Amniotic epithelial cell (primary cell): ENCODE measurements at regions not wholly inside any gene's neighbourhood (a gene's known extent, or its start where the extent isn't known, plus 50 kb on each side); places are given as distances from the start of the nearest gene placed in this dataset.
"Not testable (repeated sequence)": the region's sequence is repeated elsewhere in the genome, so short reads cannot be mapped to it uniquely, and the experiment has no call there.

Experiments
- DNase-seq: peaks from one replicate; pipeline ENCODE4 v3.0.0-alpha.2; 2010; ENCODE audit warnings: low read depth

- DNase-seq = no peak
Measured at GRCh38 chr5:2894316-2894715, 142.8 kb upstream of the IRX2 start.

GRCh38 chr5:2892466-2893000 lies 141.1 kb upstream of the IRX2 start:
- no peak for DNase-seq

DNA sequence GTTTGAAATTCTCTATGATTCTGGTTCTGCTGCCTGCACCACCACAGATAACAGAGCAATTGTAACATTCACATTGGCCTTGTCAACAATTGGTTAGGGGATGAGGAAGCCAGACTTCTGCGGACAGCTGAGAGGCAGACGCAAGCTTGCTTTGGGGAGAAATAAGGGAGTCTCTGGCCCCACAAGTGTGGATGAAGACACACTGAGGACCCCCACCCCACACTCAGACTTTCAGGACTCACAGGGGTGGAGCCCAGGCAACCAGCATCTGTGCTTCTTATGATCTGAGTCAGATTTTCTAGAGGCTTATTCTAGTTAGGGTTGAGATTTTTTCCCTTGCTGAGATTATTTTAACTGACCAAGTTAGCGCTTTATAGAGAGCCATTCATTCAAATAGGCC lies 140.3 kb upstream of the IRX2 start:
- no peak for DNase-seq

GRCh38 chr5:2890011-2890410 lies 138.5 kb upstream of the IRX2 start:
- DNase-seq = no peak

DNA sequence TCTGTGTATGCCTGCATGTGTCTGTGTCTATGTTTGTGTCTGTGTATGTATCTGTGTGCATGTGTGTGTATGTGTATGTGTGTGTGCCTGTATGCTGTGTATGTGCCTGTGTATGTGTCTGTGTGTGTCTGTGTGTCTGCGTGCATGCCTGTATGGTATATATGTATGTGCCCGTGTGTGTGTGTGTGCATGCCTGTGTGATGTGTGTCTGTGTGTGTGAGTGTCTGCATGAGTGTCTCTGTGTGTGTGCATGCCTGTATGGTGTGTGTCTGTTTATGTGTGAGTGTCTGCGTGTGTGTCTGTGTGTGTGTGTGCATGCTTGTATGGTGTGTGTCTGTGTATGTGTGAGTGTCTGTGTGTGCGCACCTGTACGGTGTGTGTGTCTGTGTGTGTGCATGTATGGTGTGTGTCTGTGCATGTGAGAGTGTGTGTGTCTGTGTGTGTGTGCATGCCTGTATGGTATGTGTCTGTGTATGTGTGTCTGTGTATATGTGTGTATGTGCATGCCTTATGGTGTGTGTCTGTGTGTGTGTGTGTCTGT lies 137.1 kb upstream of the IRX2 start:
- DNase-seq = no peak

GRCh38 chr5:2887481-2888348 lies 136.2 kb upstream of the IRX2 start:
- no peak for DNase-seq

DNA sequence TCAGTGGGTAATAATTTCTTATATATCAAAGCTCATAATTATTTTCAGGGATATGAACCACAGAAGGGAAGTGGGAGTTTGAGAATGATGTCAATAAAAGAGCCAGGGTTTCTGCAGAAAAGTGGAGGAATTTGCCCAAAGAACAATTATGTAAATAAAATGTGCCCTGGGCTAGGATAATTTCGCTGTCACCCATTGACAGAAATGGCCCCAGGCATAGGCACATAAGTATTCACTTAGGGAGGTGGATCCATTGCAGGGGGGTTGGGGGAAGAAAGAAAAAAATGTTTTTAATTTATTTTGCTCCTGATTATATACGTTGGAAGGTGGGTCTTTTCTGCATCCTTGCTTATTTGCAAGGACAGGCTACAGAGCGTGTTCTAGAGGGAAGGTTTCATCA lies 135.1 kb upstream of the IRX2 start:
- DNase-seq = no peak

GRCh38 chr5:2883771-2884170 lies 132.3 kb upstream of the IRX2 start:
- no peak for DNase-seq

- no peak for DNase-seq
Measured at GRCh38 chr5:2879701-2880100, 128.2 kb upstream of the IRX2 start.

GRCh38 chr5:2877522-2877921 lies 126.0 kb upstream of the IRX2 start:
- DNase-seq = no peak

GRCh38 chr5:2876183-2876582 lies 124.7 kb upstream of the IRX2 start:
- DNase-seq = no peak

DNA sequence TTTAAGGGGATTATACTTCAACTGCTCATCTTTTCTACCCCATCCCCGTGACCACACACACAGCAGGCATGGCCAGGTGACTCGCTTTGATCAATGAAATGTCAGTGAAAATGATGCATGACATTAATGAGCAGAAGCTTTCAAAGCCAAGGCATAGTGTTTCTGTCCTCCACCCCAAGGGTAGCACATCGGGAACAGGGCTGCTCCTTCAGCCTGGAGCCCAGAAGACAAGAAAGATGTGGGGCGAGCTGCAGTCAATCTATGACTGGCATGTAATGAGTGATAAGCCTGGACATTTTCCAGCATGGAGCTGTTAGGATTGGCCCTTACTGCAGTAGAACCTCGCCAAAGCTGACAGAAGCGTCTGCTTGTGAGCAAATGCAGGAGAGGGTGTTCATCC lies 122.6 kb upstream of the IRX2 start:
- no peak for DNase-seq

DNA sequence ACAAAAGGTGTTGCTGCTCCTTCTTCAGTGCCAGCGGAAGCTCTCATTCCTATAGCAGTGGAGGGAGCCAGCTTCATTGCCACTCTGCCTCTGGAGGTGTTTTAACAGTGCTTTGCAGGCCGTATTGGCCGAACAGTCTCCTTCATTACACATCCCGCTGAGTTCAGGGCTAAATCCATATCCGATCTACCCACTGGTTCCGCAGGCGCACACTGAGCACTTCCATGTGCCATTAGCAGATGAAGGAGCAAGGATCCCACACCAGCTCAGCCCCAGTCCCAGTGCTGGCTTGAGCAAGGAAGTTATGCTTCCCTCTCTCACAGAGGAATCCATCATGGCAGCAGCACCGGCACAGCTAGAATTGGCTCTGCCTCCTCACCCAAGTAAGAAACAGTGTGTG lies 121.2 kb upstream of the IRX2 start:
- no peak for DNase-seq

GRCh38 chr5:2871282-2871681 lies 119.8 kb upstream of the IRX2 start:
- no peak for DNase-seq

DNA sequence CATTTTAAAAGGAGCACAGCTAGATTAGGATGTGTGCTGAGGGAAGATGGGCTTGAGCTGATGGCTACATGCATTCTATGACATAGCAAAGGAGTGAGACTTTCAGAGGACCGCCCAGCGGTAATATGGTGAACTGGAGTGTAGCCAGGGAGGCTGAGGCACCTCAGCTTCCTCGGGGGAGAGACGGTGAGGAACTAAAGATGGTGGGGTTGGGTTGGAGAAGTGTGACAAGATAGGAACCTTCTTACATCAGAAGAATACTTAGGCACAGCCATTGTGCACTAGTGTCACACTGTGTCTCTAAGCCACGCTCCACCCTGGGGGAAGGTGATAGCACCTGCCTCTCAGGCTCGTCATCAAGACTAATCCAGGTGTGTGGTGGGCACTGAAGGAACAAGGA lies 118.0 kb upstream of the IRX2 start:
- DNase-seq = no peak

- DNase-seq = no peak
Measured at GRCh38 chr5:2867373-2867933, 116.0 kb upstream of the IRX2 start.

DNA sequence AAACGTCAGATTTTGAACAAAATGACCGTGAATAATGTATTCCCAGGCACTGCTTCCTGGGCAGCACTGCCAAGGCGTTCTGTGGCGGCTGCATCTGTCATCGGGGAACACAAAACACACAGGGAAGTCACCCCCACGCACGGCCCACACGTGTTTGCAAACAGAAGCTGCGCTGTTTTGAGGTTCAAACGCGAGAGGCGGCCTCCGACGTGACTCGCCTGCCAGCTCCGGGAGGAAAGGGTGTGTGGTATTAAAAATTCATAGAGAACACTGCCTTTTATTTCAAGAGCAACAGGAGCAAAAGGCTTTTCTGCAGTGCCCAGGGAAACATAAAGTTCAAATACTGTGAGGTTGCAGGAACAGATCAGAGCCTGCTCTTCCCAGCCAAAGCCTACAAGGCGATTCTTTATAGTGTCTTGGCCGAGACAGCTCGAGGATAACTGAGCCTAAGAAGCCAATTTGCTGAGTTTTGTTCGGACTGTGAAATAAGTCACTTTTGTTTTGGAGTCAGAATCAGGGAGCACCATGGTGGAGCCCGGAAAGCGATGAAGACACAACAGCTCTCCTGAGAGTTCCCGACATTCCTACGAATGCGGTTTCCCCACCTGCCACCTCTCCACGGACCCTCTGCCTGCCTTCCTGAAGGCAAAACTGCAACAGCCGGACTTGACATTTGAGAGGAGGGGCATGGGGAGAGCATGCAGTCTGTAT lies 115.3 kb upstream of the IRX2 start:
- no peak for DNase-seq

DNA sequence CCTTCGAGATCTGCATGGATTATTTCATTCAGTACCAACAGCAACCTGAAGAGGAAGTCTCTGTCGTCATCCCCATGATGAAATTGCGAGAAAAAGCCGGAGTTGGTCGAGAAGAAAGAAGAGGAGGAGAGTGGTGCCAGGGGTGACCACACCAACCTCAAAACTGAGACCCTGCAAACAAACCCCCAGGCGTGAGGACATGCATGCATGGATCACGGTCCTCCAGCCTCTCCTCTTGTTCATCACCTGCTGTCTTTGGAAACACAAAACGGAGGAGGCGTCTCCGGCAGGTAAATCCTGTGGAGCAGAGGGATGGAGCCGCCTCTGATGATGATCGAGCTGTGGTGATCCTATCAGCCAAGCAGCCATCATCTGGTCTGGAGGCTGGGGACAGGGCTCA lies 114.4 kb upstream of the IRX2 start:
- no peak for DNase-seq

GRCh38 chr5:2864515-2865105 lies 113.1 kb upstream of the IRX2 start:
- no peak for DNase-seq

- no peak for DNase-seq
Measured at GRCh38 chr5:2863675-2864433, 112.4 kb upstream of the IRX2 start.

DNA sequence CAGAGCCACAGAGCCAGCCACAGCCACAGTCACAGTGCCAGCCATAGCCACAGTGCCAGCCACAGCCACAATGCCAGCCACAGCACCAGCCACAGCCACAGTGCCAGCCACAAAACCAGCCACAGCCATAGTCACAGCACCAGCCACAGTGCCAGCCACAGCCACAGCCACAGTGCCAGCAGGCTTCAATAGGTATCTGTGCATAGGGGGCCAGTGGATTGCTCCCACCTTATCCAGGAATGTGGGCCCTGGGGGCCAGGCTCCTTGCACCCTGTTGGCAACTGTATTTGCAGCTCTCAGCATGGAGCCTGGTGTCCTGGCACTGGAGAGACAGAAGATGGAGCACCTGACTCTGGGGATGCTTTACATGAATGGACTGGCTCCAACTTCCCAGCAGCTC lies 111.7 kb upstream of the IRX2 start:
- DNase-seq = no peak

DNA sequence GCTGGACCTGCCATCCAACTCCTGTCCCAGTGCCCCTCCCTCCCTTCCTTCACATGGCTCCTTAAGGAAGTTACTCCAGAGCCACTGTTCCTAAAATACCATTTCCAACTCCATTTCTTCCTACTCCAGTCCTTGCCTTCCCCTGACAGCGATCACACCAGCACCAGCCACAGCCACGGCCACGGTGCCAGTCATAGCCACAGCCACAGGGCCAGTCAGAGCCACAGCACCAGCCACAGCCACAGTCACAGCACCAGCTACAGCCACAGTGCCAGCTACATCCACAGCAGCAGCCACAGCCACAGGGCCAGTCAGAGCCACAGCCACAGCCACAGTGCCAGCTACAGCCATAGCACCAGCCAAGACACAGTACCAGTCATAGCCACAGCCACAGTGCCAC lies 110.7 kb upstream of the IRX2 start:
- DNase-seq = not testable (repeated sequence)
